B cell (primary cell): ENCODE measurements at regions not wholly inside any gene's neighbourhood (a gene's known extent, or its start where the extent isn't known, plus 50 kb on each side); places are given as distances from the start of the nearest gene placed in this dataset.
"Not testable (repeated sequence)": the region's sequence is repeated elsewhere in the genome, so short reads cannot be mapped to it uniquely, and the experiment has no call there.

Experiments used
- ATAC-seq: fragments of 200-7000 bp; cut with Tn5 transposase; one replicate; pipeline ENCODE4 v1.10.0; 2021; ENCODE audit warnings: low read depth, mild to moderate bottlenecking, moderate number of reproducible peaks, moderate library complexity
- CTCF ChIA-PET: fragments of 350-600 bp; sonication (Branson Sonifier 250); formaldehyde crosslinking; loops from one replicate; lab custom pipeline; 2021; ENCODE audit warnings: antibody characterized with exemption, inconsistent platforms; lab: Charles Lee
- POLR2A ChIA-PET: fragments of 350-600 bp; sonication (Branson Sonifier 250); formaldehyde crosslinking; loops from one replicate; lab custom pipeline; 2021; ENCODE audit warnings: antibody characterized with exemption; lab: Charles Lee
- DNase-seq: peaks from one replicate; pipeline ENCODE4 v3.0.0; 2013
- H2AFZ ChIP-seq: 2 replicates; pipeline ENCODE4 v1.6.1; 2012; ENCODE audit warnings: mild to moderate bottlenecking, low read depth, low read length; ENCODE audit not compliant: insufficient read depth, poor library complexity, severe bottlenecking
- H3K27ac ChIP-seq, 2 donors: 1 replicate in 1 of 2; 2 replicates in 1 of 2; pipeline ENCODE4 v1.5.1; 2012 to 2013; ENCODE audit warnings: low read length in 2 of 2, mild to moderate bottlenecking in 2 of 2, moderate library complexity in 1 of 2
- H3K27me3 ChIP-seq, 4 experiments: fragments of 200-600 bp in 1 of 4; sonication (generic) in 1 of 4; replicated peaks in 1 of 4; 1 replicate in 2 of 4; 2 replicates in 2 of 4; pipeline versions ENCODE4 v1.6.1 to v1.7.0; 2013 to 2016; ENCODE audit warnings: low read length in 3 of 4, mild to moderate bottlenecking in 2 of 4, mixed read lengths in 1 of 4, moderate library complexity in 1 of 4; ENCODE audit not compliant: insufficient read depth in 4 of 4, control insufficient read depth in 3 of 4; ENCODE audit errors: control extremely low read depth in 1 of 4
- H3K36me3 ChIP-seq, 2 experiments: replicated peaks in 1 of 2; 1 replicate in 1 of 2; 2 replicates in 1 of 2; pipeline versions ENCODE4 v1.6.1 to v1.7.1; 2013; ENCODE audit warnings: low read length in 1 of 2; ENCODE audit not compliant: insufficient read depth in 2 of 2, control insufficient read depth in 1 of 2; ENCODE audit errors: control extremely low read depth in 1 of 2, extremely low read depth in 1 of 2
- H3K4me1 ChIP-seq, 2 donors: fragments of 200-600 bp in 1 of 2; sonication (generic) in 1 of 2; 1 replicate in 1 of 2; 2 replicates in 1 of 2; pipeline versions ENCODE4 v1.5.1 to v1.6.1; 2013 to 2017; ENCODE audit warnings: low read length in 2 of 2; ENCODE audit not compliant: control insufficient read depth in 2 of 2, insufficient read depth in 2 of 2
- H3K4me2 ChIP-seq: replicated peaks from 2 replicates; pipeline ENCODE3; 2012; ENCODE audit warnings: mild to moderate bottlenecking, low read depth, low read length; ENCODE audit not compliant: poor library complexity, severe bottlenecking
- H3K4me3 ChIP-seq, 5 experiments: fragments of 200-600 bp in 1 of 5; sonication (generic) in 1 of 5; 1 replicate in 3 of 5; 2 replicates in 2 of 5; pipeline versions ENCODE4 v1.5.1 to v1.7.0; 2011 to 2016; ENCODE audit warnings: low read length in 4 of 5, mild to moderate bottlenecking in 4 of 5, low read depth in 2 of 5, control low read depth in 1 of 5, moderate library complexity in 1 of 5; ENCODE audit not compliant: insufficient read depth in 1 of 5; ENCODE audit errors: control extremely low read depth in 1 of 5, extremely low read depth in 1 of 5
- H3K79me2 ChIP-seq: fragments of 200-600 bp; sonication (generic); one replicate; pipeline ENCODE4 v1.6.0; 2016; ENCODE audit warnings: low read length; ENCODE audit not compliant: control insufficient read depth, insufficient read depth
- H3K9ac ChIP-seq: fragments of 200-600 bp; sonication (generic); 2 replicates; pipeline ENCODE4 v1.6.1; 2017; ENCODE audit warnings: mild to moderate bottlenecking, low read length, moderate library complexity
- H3K9me3 ChIP-seq, 3 donors: one replicate each; pipeline versions ENCODE4 v1.6.1 to v1.7.1; 2013; ENCODE audit warnings: low read length in 2 of 3; ENCODE audit not compliant: control insufficient read depth in 2 of 3, insufficient read depth in 1 of 3; ENCODE audit errors: control extremely low read depth in 1 of 3
- H4K20me1 ChIP-seq: 2 replicates; pipeline ENCODE4 v1.6.0; 2012; ENCODE audit warnings: mild to moderate bottlenecking, low read length; ENCODE audit not compliant: insufficient read depth, control insufficient read depth, poor library complexity, severe bottlenecking
- H3K27ac Mint-ChIP-seq: one replicate; pipeline ENCODE4 v1.8.0; 2021; ENCODE audit warnings: mixed read lengths
- H3K27me3 Mint-ChIP-seq: one replicate; pipeline ENCODE4 v1.8.0; 2021; ENCODE audit warnings: mixed read lengths
- H3K4me1 Mint-ChIP-seq: one replicate; pipeline ENCODE4 v1.8.0; 2021; ENCODE audit warnings: mixed read lengths
- H3K4me3 Mint-ChIP-seq: one replicate; pipeline ENCODE4 v1.8.0; 2021; ENCODE audit warnings: mixed read lengths
- H3K9me3 Mint-ChIP-seq: one replicate; pipeline ENCODE4 v1.8.0; 2022; ENCODE audit warnings: mixed read lengths; ENCODE audit not compliant: insufficient read depth
- EZH2 ChIP-seq: IDR thresholded peaks from 2 replicates; pipeline ENCODE4 v1.6.1; 2012; ENCODE audit warnings: borderline replicate concordance, low read depth, mild to moderate bottlenecking, moderate library complexity, low read length; ENCODE audit not compliant: insufficient read depth, poor library complexity, severe bottlenecking
- WGBS: methylation state at CpG from one replicate; pipeline ENCODE4 v1.1.5; 2013; ENCODE audit warnings: missing lambda C conversion rate; ENCODE audit not compliant: insufficient coverage; 5-methylcytosine and 5-hydroxymethylcytosine counted together
- intact Hi-C: fragments of 100-400 bp; cut with micrococcal nuclease; formaldehyde crosslinking; loops from one replicate; pipeline ENCODE4 v1.10.0; 2022
- TF ChIP-seq, protein P1 (sequence below): fragments of 200-600 bp; IDR thresholded peaks from one replicate; pipeline ENCODE4 v1.8.0; 2022; ENCODE audit warnings: antibody characterized with exemption, mild to moderate bottlenecking

DNA sequence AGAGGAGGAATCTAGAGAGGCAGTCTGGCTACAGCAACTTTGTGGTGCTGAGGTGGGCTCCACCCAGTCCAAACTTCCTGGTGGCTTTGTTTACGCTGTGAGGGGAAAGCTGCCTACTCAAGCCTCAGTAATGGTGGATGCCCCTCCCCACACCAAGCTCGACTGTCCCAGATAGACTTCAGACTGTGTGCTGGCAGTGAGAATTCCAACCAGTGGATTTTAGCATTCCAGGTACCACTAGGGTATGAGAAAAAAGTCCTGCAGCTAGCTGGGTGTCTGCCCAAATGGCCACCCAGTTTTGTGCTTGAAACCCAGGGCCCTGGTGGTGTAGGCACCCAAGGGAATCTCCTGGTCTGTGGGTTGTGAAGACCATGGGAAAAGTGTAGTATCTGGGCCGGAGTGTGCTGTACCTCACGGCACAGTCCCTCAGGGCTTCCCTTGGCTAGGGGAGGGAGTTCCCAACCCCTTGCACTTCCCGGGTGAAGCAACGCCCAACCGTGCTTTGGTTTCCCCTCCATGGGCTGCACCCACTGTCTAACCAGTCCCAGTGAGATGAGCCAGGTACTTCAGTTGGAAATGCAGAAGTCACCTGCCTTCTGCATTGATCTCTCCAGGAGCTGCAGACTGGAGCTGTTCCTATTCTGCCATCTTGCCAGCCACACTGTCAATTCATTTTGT lies 106.9 kb downstream of the HNMT start:
- H3K27ac ChIP-seq, H2AFZ ChIP-seq, H3K27me3 Mint-ChIP-seq, H3K27me3 ChIP-seq, H3K36me3 ChIP-seq, H3K4me3 ChIP-seq, CTCF ChIA-PET, POLR2A ChIA-PET, H3K4me1 Mint-ChIP-seq, H3K27ac Mint-ChIP-seq, DNase-seq, H4K20me1 ChIP-seq, intact Hi-C loops, ATAC-seq, H3K4me2 ChIP-seq, H3K4me1 ChIP-seq, H3K79me2 ChIP-seq, H3K9me3 ChIP-seq, H3K4me3 Mint-ChIP-seq, H3K9ac ChIP-seq, H3K9me3 Mint-ChIP-seq: not testable (repeated sequence)
- WGBS = 90% methylated on average over 7 of the region's 7 CpGs

DNA sequence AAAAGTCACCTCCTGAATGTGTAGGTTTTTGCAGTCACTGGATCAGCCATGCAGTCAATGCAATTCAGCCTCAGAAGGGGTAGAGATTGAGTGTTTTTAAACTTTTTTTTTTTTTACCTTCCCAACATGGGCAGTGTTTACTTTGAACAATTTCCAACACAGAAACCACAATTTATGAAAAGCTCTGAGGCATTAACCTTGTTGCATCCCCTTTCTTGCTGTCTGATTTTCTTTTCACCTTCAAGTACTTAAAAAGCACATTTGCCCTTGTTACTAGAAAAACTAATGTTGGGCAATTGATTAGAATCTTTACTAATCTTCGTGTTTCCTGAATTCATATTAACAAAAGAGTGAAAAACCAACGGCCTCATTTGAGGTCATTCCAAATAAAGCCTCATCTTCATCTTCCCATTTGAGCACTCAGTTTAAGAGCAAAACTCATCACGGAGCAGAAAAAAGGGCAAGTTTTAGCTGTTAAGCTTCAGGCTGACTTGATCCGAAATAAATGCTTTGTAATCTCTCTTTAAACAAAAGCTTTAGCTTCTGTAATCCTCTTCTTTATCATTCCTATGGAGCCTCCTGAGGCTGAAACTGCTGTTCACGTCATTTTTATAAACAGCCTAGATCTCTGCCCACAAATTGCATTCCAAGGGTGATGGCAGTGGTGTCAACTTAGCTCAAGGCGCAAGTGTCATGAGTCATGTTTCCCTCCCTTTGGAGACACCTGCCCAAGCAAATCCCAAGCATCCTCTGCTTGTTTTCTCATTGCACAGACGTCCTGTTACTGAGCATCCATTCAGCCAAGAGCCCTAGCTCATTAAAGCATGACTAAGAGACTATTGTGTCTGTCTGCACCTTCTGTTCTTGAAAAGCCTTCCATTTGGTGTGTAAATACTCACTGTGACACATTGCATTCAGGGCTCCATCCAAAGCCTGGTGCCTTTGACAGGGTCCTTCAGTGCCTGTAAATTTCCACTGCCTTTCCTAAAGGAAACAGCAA lies 107.7 kb downstream of the HNMT start:
- Histone ChIP-seq H3K27ac (no peak overlapping the region), H3K9ac (no peak overlapping the region), H2AFZ (no peak overlapping the region), H3K27me3 (no peaks in the 10 kb centered on the region), H3K79me2 (no peaks in the 10 kb centered on the region), H3K4me3 (no peak overlapping the region), H3K4me2 (no peak overlapping the region), H3K9me3 (peaks cover 0 to 4% (median 0%) of the 10 kb centered on the region in 3 donors), H3K36me3 (no peaks in the 10 kb centered on the region), H4K20me1 (no peaks in the 10 kb centered on the region), H3K4me1 (no peaks in the 10 kb centered on the region)
- H3K27ac Mint-ChIP-seq = no peak overlapping the region
- TF ChIP-seq, protein P1, sequence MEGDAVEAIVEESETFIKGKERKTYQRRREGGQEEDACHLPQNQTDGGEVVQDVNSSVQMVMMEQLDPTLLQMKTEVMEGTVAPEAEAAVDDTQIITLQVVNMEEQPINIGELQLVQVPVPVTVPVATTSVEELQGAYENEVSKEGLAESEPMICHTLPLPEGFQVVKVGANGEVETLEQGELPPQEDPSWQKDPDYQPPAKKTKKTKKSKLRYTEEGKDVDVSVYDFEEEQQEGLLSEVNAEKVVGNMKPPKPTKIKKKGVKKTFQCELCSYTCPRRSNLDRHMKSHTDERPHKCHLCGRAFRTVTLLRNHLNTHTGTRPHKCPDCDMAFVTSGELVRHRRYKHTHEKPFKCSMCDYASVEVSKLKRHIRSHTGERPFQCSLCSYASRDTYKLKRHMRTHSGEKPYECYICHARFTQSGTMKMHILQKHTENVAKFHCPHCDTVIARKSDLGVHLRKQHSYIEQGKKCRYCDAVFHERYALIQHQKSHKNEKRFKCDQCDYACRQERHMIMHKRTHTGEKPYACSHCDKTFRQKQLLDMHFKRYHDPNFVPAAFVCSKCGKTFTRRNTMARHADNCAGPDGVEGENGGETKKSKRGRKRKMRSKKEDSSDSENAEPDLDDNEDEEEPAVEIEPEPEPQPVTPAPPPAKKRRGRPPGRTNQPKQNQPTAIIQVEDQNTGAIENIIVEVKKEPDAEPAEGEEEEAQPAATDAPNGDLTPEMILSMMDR = no peak
- no peak for TF ChIP-seq EZH2
- ATAC-seq (no peak), DNase-seq (no peak)
- WGBS = 79% methylated on average over 6 of the region's 7 CpGs
- intact Hi-C loops = no loop called here
- no peaks in the 10 kb centered on the region for H3K9me3 Mint-ChIP-seq
- POLR2A ChIA-PET = no interaction called here
- no peak overlapping the region for H3K4me3 Mint-ChIP-seq
- H3K4me1 Mint-ChIP-seq = no peaks in the 10 kb centered on the region
- H3K27me3 Mint-ChIP-seq = peaks cover 5% of the 10 kb centered on the region
- CTCF ChIA-PET = no interaction called here
